GM19397 (cell line): ENCODE measurements at regions not wholly inside any gene's neighbourhood (a gene's known extent, or its start where the extent isn't known, plus 50 kb on each side); places are given as distances from the start of the nearest gene placed in this dataset.
"Not testable (repeated sequence)": the region's sequence is repeated elsewhere in the genome, so short reads cannot be mapped to it uniquely, and the experiment has no call there.

Experiments
- ATAC-seq: cut with Tn5 transposase; IDR thresholded peaks from one replicate; pipeline ENCODE4 v1.9.1; 2021; ENCODE audit warnings: mild to moderate bottlenecking, moderate library complexity; ENCODE audit not compliant: unreplicated experiment

DNA sequence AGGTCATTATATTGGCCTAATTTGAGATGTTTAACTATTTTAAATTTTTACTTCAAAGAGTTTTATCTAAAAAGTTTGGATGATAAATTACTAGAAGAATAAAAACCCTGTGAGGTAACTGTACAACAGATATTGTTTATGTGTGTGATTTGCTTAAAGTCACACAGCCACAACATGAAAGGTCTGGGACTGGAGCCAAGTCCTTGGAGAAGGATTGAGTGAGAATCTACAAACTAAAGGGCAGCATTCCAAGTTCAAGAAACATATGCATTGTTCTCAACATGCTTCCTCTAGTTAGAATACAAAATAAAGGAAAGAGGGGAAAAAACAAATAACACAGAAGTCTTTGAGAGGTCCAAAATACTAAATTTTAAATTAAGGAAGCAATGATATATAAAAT is 131.5 kb upstream of the MON1B start:
- no peak for ATAC-seq

DNA sequence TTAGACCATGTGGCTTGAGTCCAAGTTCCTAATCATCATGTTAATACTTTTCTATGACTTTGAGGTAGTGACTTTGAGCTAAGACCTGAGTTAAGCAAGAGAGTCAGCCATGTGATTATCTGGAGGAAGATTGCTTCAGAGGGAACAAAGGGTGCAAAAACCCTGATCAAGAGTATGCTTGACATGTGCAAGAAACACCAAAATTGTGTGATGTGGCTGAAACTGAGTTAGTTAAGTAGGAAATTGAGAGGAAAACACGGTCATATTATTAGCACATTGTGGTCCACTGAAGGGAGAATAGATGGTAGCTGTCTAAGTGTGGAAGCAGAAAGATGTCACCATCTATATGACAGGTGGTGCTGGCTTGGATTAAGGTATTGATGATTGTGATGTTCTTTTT is 130.4 kb upstream of the MON1B start:
- ATAC-seq, result no peak

DNA sequence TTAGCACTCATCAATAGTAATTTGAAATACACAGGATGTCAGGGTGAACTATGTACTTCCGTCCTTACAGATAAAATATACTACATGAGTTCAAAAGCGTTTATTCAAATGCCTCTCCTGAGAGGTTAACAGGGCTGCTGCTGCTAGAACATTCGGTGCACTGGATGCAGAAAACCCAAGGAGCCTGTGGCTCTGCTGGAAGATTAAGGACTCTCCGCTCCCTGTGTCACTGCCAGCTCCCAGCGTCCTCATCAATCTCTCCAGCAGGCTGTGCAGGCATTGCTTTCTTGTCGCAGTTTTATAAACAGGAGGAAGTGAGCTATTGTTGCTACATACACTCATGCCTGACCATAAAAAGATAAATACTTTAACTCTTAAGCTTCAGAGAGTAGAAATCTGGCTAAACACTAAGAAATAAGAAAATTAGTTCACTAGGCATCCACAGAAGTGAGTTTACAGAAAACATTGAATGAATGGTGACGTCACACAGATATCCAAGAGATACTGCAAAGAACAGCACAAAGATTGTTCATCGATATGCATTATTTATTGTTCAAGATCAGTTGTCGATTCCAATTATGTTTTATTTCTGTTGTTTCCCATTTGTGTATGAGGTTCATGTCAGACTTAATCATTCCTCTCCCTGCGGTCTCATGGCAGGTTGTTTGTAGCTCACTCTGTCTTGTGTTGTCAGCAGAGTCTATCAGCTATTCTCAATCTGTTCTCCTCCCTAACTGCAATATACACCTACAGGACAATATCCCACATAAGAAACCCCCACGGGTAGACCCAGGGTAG is 127.9 kb upstream of the MON1B start:
- ATAC-seq, result no peak

DNA sequence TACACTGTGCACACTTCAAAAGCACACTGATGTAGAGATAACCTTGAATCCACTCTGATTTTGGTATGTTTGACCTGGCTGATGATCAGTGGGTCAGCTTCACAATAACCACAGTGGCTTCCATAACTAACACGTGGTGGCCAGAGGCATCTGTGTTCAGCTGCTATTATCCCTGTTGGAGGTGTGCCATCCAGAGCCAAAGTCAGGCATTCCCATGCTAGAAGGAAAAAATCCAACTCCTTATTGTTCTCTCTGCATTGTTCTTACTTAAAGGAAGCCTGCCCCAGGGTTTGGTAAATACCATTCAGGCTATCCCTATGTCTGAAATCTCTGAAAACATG is 127.3 kb upstream of the MON1B start:
- ATAC-seq, result no peak

DNA sequence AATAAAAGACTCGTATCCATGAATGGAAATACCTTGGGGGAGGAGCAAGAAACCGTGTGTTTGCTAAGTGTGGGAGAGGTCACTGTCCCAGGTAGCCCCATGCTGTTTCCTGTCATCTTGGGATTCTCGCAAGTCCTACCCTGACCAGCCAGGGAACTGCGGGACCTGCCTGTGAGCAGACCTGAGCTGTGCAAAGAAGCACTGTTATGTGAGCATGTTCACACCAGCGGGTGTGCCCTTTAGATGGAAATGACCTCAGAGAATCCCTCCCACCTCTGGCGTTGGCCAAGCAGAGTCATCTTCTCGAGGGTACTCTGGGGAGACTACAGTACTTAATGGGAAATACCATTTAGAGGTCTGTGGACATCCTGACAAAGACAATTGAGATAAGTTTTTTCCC is 127.0 kb upstream of the MON1B start:
- ATAC-seq, result no peak

DNA sequence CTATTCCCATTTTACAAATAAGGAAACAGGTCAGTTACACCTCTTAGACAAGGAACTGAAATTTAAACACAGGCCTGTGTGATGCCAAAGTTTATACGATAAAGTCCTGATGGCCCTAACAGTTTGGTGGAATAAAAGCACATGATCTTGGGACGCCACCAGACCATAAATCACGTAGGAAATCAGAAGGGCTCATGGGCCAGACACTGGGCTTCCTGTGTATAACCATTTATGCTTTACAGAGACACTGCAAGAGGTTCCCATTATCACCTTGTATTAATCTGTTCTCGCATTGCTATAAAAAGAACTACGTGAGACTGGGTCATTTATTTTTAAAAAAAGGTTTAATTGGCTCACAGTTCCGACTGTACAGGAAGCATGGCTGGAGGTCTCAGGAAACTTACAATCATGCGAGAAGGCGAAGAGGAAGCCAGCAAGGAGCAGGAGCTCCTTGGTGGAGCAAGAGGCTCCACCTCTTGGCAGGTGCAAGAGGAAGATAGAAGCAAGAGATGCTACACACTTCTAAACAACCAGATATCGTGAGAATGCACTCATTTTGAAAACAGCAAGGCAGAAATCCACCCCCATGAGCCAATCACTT is 124.0 kb upstream of the MON1B start:
- ATAC-seq, result no peak

DNA sequence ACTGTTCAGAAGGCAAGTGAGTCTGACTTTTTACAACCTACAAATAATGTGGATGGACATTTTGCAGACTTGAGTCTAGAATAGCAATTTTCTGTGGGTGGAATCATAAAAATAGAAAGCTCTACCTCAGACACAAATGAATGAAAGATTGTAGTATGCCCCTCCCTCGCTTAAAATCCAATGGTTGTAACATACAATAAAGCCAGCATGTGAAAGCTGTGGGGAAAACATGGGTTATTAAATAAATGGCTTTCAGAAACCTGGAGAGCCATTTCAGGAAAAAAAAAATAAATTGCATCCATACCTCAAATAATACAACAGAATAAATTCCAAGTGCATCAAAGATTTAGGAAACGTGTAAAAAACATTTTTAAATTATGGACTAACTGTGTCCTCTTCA is 123.1 kb upstream of the MON1B start:
- ATAC-seq, result no peak

DNA sequence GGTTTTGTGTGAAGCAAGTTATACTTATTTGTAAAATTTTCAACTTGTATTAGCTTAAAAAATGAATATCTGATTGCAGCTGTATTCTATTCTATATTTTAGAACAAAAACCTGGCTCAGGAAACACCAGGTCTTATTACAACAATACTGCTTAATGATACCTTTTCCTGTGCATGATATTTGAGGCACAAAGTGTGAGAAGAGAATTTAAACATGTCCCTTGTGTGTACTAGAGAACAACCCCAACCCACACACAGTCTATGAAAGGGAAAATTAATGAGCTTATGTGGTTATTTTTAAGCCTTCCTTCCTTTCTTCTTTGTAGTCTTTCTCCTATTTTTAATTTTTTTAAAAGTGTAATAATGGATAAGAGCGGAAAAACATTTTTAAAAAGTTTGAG is 122.6 kb upstream of the MON1B start:
- ATAC-seq, result no peak

DNA sequence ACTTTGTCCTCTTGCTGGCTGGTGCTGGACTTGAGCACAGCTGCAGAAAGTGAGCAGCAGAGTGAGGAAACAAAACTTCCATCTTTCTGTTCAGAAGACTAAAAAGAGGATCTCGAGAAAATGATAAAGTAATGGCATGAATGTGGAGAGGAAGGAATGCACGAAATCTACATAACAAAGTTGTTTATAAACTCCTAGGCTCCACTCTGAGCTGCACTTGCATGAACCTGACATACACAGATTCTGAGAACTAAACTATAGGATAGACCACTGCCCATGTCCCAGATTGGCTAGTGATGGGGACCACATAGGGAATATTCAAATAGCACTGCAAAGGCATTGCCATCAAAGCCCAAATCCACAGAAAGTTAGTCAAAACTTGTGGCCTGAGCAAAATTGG is 121.1 kb upstream of the MON1B start:
- ATAC-seq, result no peak

DNA sequence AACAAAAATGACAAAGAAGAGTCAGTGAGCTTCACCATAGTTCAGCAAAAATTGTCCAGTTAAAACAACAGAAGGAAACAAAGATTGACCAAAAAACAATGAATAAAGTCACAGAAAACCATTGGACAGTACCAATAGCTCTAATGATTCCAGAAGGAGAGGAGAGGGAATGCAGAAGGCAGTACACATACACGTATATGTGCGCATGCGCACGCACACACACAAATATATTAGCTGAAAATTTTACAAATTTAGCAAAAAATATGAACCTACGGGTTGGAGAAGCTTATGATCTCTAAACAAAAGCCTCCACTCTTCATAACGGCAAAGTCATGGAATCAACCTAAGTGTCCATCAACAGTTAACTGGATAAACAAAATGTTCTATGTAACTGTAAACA is 120.3 kb upstream of the MON1B start:
- no peak for ATAC-seq

DNA sequence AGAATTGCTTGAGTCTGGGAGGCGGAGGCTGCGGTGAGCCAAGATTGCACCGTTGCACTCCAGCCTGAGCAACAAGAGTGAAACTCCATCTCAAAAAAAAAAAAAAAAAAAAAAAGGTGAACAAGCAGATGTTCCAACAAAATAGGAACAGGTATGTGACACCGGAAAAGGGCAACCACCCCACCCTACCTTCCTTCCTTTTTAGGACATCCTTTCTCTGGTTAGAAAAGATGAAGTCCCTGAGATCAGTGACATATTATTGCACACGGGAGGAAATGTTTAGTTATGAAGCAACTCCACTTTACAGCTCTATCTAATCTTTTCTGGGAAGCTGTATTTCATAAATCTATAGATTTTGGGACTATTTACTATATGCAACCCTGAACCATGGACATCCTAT is 114.2 kb upstream of the MON1B start:
- no peak for ATAC-seq

DNA sequence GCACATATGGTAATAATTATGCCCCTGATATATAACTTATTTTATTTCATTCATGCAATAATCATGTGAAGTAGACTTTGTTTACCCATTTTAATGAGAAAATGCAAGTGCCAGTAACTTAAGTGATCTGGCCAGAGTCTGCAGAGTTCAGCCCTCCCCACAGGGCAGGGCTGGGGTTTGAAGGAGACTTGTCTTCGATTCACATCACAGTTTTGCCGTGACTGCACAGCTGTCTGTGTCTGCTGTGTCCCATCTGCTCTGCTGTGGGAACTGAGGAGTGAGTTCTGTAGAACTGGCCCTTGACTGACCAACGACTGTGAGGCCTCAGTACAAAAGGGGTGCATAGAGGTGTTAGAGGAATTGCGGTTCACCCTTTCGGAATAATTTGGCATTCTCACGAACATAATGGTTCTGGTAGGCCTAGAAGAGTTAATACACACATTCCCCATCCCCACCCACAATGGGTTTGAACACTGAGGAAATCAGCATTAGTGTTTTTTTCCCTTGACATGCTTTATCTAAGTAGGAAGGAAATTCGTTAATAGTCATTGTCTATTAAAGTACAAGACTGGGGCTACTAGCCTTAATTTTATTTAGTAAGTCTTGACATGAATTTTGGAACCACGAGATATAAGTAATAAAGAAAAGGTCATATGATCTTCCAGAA is 113.6 kb upstream of the MON1B start:
- no peak for ATAC-seq

DNA sequence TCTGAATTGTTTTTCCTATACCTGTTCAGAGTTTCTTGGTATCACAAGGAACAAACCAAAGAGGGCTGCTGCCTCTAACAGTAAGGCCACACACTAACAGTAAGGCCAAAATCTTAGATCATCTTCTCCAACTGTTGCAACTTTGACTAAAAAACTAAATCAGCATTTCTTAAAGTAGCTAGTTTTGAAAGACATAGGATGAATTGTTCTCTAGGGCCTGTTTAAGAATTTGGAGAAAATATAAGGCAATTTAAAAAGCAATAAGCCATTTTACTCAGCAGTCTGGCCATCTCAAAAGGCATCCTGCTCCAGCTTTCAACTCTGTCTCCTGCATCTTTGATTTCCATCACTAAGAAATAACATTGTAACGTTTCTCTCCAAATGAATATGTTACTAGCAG is 105.0 kb upstream of the MON1B start:
- ATAC-seq, result no peak

DNA sequence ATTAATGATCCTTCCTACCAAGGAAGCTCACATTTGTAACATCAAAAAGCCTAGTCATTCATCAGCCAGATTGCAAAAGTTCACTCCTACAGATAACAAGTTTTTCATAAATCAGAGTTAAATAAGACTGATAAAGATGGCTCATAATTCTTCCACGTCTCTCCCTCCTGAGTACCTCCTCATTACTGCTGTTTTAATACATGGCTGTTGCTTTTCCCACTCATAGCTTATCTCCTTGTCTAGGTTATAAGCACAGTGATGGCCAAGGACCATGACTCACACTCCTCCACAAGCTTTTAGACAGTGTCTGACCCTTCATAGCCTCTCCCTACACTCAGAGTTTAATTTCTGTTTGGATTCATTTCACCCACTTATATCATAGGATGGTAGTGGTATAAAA is 100.9 kb upstream of the MON1B start:
- no peak for ATAC-seq

DNA sequence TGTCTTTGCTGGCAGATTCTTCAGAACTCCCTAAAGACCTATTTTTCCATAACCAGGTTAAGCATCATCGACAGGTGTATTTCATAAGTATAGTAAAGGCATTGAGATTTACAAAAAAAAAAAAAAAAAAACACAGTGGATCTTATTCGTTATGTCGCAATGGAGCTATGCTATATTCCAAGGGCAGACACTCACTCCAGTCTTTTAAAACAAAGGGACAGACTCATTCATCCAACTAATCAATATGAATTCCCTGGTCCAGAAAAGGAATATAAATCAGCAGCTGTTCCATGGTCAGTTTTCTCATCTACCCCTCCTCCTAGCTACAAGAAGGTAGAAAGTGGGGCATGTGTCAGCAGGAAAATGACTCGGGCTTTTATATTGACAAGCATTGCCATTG is 97.7 kb upstream of the MON1B start:
- ATAC-seq, result no peak

DNA sequence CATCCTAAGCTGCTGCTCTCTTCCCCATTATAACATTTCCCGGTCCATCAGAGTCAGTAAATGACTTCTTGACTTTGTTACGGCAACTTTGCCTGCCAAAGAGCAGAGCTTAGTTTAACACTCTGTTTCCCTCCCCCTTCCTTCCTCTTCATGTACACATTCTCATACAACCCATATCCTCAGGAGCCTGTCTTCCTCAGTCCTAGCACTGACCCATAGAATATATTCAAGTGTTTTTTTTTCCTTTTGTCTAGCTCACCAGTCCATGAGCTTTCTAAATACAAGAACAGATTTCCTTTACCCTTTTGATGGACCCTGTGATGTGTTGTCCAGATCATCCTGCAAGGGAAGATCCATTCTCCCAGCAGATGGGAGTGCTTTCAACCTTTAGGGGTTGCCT is 97.0 kb upstream of the MON1B start:
- ATAC-seq, result no peak

DNA sequence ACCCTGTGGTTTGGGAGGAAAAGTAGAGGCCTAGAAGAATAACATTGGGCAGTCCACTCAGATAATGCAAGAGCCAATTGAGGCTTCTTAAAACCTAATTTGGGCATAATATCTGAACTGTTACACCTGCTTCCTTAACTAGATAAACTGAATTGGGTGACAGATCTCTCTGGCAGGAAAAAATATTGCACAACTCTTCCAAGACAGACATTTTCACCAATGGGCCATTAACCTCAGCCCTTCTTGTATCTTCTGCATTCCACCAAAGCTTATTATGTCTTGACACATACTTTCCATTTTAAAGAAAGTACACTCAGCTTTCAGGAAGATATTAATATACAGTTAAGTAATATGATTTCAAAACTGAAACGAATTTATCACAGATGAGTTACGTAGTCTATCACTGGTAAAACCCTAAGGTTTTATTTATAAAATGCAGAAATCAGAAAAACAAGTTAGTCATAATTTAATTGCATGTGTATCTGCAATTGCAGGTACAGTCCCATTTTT is 79.9 kb upstream of the MON1B start:
- no peak for ATAC-seq

DNA sequence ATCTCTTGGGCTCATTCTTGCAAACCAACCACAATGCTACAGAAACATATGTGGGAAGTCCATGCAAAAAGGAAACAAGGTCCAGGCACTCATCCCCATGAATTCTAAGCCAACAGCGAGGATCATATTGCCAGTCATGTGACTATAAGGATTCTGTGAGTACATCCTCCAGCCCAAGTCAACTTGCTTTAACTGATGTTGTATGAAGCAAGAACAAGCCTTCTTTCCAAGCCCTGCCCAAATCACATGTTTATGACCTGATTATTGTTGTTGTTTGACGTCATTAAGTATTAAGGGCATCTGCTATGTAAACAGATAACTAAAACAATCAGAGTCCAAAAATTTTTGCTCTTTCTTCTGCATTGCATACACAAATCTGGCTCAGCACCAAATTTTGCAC is 78.2 kb upstream of the MON1B start:
- no peak for ATAC-seq

DNA sequence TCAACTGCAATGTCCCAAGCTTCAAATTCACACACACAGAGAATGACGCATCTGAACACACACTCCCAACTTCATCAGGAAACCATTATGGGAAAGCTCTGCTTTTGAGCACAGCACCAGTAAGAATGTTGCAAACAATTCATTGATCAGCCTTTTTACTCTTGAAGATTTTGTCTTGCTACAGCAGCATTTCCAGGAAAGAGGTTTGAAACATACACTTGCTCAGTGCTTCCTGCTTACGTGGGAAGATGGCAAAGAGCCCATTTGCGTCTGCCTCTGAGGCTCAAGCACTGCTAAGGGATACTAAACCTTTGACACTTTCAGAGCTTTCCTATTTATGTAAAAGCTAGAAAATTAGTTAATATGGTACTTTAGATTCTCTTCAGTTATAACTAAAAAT is 77.2 kb upstream of the MON1B start:
- no peak for ATAC-seq

DNA sequence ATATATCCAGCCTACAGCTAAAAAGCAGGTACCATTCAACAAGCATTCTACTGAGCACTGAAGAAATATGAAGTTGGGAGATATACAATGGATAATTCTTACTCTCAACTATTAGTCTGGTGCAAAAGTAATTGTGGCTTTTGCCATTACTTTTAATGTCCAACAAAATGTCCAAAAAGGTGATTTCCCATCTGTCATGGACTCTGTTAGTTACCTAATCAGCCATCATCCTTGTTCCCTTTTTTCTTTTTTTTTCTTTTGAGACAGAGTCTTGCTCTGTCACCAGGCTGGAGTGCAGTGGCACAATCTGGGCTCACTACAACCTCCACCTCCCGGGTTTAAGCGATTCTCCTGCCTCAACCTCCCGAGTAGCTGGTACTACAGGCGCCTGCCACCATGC is 76.6 kb upstream of the MON1B start:
- not testable (repeated sequence) for ATAC-seq

DNA sequence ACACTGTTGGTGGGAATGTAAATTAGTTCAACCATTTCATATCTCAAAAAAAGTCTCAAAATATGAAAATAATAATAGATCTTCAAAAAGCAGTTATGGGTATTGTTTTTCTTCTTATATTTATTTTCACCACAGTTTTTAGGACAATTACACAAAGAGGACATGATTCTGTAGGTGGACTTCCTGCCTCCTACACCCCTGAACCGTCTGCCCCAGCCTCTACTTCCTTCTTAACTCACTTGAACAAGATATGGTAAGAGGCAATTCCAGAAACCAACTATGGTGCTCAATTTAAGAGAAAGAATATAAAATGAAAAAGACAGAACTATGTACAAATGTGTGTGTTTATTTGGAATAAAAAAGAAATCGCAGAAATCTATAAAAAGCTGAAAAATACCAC is 74.1 kb upstream of the MON1B start:
- ATAC-seq, result no peak

DNA sequence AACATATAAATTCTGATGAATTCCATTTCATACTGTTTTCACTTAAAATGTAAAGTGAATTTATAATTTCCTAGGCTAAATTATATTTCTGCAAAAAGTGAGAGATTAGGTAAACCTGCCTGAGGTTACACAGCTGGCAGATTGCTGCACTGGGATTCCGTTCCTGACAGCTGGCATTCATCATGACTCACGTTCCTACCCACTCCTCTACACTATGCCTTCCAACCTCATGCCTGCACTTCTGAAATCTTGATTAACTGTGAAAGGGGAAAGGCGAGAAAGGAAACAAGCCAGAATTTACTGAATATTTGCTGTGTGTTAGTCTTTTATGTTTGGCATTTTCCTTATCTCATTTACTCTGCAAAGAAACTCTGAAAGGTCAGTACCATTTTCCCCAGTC is 73.3 kb upstream of the MON1B start:
- no peak for ATAC-seq
